GM12878 (cell line): ENCODE measurements at regions not wholly inside any gene's neighbourhood (a gene's known extent, or its start where the extent isn't known, plus 50 kb on each side); places are given as distances from the start of the nearest gene placed in this dataset.

ENCODE experiments used
- ATAC-seq: fragments of 200-7000 bp; cut with Tn5 transposase; 3 replicates; pipeline ENCODE4 v1.9.1; 2020; ENCODE audit warnings: mild to moderate bottlenecking, moderate library complexity
- BruUV-seq: library from RNA; stranded (reverse); fragments of 400-500 nt; replicated peaks from 2 replicates; lab custom pipeline; 2021; lab: Mats Ljungman, UMichigan
- CTCF ChIA-PET: fragments of 300-600 bp; sonication (Branson Sonifier 250); formaldehyde crosslinking; extraction: SDS; loops from one replicate; lab custom pipeline; 2021; ENCODE audit warnings: inconsistent platforms; lab: Yijun Ruan, JAX
- POLR2A ChIA-PET: fragments of 350-600 bp; formaldehyde crosslinking; extraction: SDS; loops from one replicate; lab custom pipeline; 2021; ENCODE audit warnings: inconsistent platforms; lab: Charles Lee
- RAD21 ChIA-PET: fragments of 300-600 bp; sonication (Branson Sonifier 250); formaldehyde crosslinking; loops from one replicate; lab custom pipeline; 2023; ENCODE audit warnings: antibody characterized with exemption; ENCODE audit not compliant: unreplicated experiment; lab: Charles Lee
- SMC1A ChIA-PET: fragments of 300-600 bp; sonication (Branson Sonifier 250); formaldehyde crosslinking; loops from one replicate; lab custom pipeline; 2023; ENCODE audit not compliant: unreplicated experiment, uncharacterized antibody; lab: Charles Lee
- DNase-seq: peaks from one replicate; pipeline ENCODE4 v3.0.0-alpha.2; 2011; ENCODE audit warnings: low read depth, low spot score
- FAIRE-seq: peaks from 3 replicates; lab custom pipeline; 2011; peaks lifted over from hg19 to GRCh38; lab: Jason Lieb, UNC
- H2AFZ ChIP-seq: 2 replicates; pipeline ENCODE4 v1.6.0; 2011; ENCODE audit warnings: low read depth, low read length, control low read depth; ENCODE audit not compliant: control insufficient read depth
- H3K27ac ChIP-seq: 2 replicates; pipeline ENCODE4 v1.5.1; 2011; ENCODE audit warnings: control low read depth; ENCODE audit not compliant: control insufficient read depth, insufficient read depth
- H3K27me3 ChIP-seq, 2 experiments: replicated peaks in 1 of 2; 2 replicates each; pipeline versions ENCODE4 v1.6.0 to v1.6.1; 2011; ENCODE audit warnings: low read length in 1 of 2; ENCODE audit not compliant: control insufficient read depth in 2 of 2, insufficient read depth in 2 of 2
- H3K36me3 ChIP-seq, 2 experiments: 2 replicates each; pipeline ENCODE4 v1.5.1; 2011; ENCODE audit warnings: low read length in 1 of 2; ENCODE audit not compliant: control insufficient read depth in 2 of 2, insufficient read depth in 2 of 2
- H3K4me1 ChIP-seq: 2 replicates; pipeline ENCODE4 v1.6.1; 2011; ENCODE audit warnings: mild to moderate bottlenecking, low read length, moderate library complexity, mixed read lengths; ENCODE audit not compliant: control insufficient read depth, insufficient read depth
- H3K4me2 ChIP-seq: 2 replicates; pipeline ENCODE4 v1.6.0; 2011; ENCODE audit warnings: control low read depth; ENCODE audit not compliant: control insufficient read depth, insufficient read depth
- H3K4me3 ChIP-seq: fragments of 200-600 bp; sonication (generic); 2 replicates; pipeline ENCODE4 v1.5.1; 2016
- H3K79me2 ChIP-seq: 2 replicates; pipeline ENCODE4 v1.6.0; 2011; ENCODE audit warnings: low read length; ENCODE audit not compliant: control insufficient read depth, insufficient read depth
- H3K9ac ChIP-seq: 2 replicates; pipeline ENCODE4 v1.8.0; 2011; ENCODE audit warnings: low read length, control low read depth, mixed read lengths; ENCODE audit not compliant: control insufficient read depth, insufficient read depth
- H3K9me3 ChIP-seq: replicated peaks from 3 replicates; pipeline ENCODE4 v1.5.1; 2011; ENCODE audit warnings: mild to moderate bottlenecking, low read length; ENCODE audit not compliant: control insufficient read depth, insufficient read depth
- H4K20me1 ChIP-seq: 2 replicates; pipeline ENCODE4 v1.6.0; 2011; ENCODE audit not compliant: control insufficient read depth, insufficient read depth
- EZH2 ChIP-seq: IDR thresholded peaks from 2 replicates; pipeline ENCODE4 v1.6.1; 2012; ENCODE audit warnings: low read depth, mild to moderate bottlenecking, control low read depth, inconsistent platforms, low read length, borderline replicate concordance; ENCODE audit not compliant: control insufficient read depth
- KAT2A ChIP-seq: conservative IDR thresholded peaks from 2 replicates; pipeline ENCODE4 v1.6.1; 2011; ENCODE audit warnings: low read depth, low read length; ENCODE audit not compliant: control insufficient read depth
- NR2F1 ChIP-seq: fragments of 450-650 bp; conservative IDR thresholded peaks from 2 replicates; pipeline ENCODE4 v1.6.1; 2017; ENCODE audit warnings: mild to moderate bottlenecking
- SIN3A ChIP-seq: IDR thresholded peaks from 2 replicates; pipeline ENCODE4 v1.6.1; 2012; ENCODE audit warnings: low read depth, low read length, improper control_type of control experiment
- SUZ12 ChIP-seq: fragments of 200-600 bp; sonication (generic); IDR thresholded peaks from one replicate; pipeline ENCODE4 v1.6.1; 2018; ENCODE audit warnings: antibody characterized with exemption, mild to moderate bottlenecking; ENCODE audit not compliant: unreplicated experiment
- TCF7 ChIP-seq: IDR thresholded peaks from 2 replicates; pipeline ENCODE4 v1.6.1; 2014; ENCODE audit warnings: antibody characterized with exemption, borderline replicate concordance
- ZZZ3 ChIP-seq: IDR thresholded peaks from 2 replicates; pipeline ENCODE4 v1.6.1; 2011; ENCODE audit warnings: low read depth; ENCODE audit not compliant: control insufficient read depth, insufficient read length
- WGBS: methylation state at CpG from one replicate; pipeline ENCODE4 v1.1.6; 2016; ENCODE audit warnings: low lambda C conversion rate; ENCODE audit not compliant: insufficient replicate concordance, insufficient coverage; ENCODE audit errors: missing lambda C conversion rate; 5-methylcytosine and 5-hydroxymethylcytosine counted together
- in situ Hi-C: fragments of 300-500 bp; cut with MboI; formaldehyde crosslinking; loops from 9 replicates; pipeline ENCODE4 v1.14.3; 2018; ENCODE audit warnings: mixed read lengths
- intact Hi-C: fragments of 100-400 bp; cut with micrococcal nuclease; formaldehyde crosslinking; loops from one replicate; pipeline ENCODE4 v1.14.2; 2022; ENCODE audit not compliant: unreplicated experiment
- TF ChIP-seq, protein P1 (sequence below): fragments of 450-650 bp; IDR thresholded peaks from 2 replicates; pipeline ENCODE4 v1.6.1; 2017; ENCODE audit warnings: mild to moderate bottlenecking, moderate library complexity
- TF ChIP-seq, protein P2 (sequence below): fragments of 450-650 bp; IDR thresholded peaks from 2 replicates; pipeline ENCODE4 v1.6.1; 2017; ENCODE audit warnings: mild to moderate bottlenecking, moderate library complexity
- TF ChIP-seq, protein P3 (sequence below): fragments of 450-650 bp; formaldehyde crosslinking; IDR thresholded peaks from 2 replicates; pipeline ENCODE4 v1.5.0; 2022; ENCODE audit warnings: mild to moderate bottlenecking, missing genetic modification characterization

DNA sequence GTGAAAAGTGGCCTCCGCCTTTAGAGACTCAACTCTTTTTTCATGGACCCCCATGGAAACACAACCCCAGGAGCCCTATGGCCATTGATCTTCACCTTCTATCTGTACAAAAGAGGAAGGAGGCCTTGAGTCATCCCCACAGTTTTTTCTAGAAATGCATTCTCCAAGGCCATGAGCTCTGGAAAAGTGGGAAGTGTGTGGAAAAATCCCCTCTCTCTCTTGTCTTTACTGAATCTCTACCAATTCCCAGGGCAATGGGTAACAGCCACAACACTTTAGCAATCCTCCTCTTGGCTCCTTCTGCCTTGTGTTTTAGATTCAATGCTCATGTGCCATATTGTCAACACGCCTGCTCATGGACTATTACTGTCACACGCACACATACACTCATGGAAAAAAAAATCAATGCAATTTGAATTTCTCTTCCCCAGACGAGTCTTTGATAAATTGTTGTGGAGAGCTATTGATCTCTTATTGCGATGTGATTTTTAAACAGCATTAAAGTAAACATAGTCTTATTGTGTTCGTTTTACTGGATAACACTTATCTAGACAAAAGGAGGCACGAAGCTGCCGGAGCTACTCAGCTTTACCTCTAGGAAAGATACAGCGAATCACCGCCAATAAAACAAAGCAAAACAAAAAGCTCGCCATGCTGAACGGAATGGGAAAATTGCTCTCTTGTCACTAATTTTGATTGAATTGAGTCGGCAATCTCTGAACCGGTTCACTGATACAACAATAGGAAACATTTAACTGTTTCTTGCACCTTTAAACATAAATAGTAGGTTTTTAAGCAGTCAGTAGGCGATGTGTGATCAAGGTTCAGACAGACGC lies 260.3 kb downstream of the VRK1 start:
- no peaks in the 10 kb centered on the region for H3K9me3 ChIP-seq
- ChIA-PET CTCF (no interaction called here), POLR2A (no interaction called here), SMC1A (no interaction called here), RAD21 (interaction anchor here (0.7 kb wide), 1 partner anchor 25 kb away, joined by 3 read pairs; no protein-coding TSS in a partner anchor)
- H3K27me3 ChIP-seq: no peaks in the 10 kb centered on the region
- H3K36me3 ChIP-seq: no peaks in the 10 kb centered on the region
- no peaks in the 10 kb centered on the region for H3K79me2 ChIP-seq
- no peaks in the 10 kb centered on the region for H4K20me1 ChIP-seq
- FAIRE-seq (no peak), DNase-seq (no peak), ATAC-seq (no peak)
- no peak overlapping the region for H3K27ac ChIP-seq
- intact Hi-C loops (no loop called here), in situ Hi-C loops (no loop called here)
- no TSS peak for BruUV-seq
- H3K4me1 ChIP-seq: no peaks in the 10 kb centered on the region
- no peak overlapping the region for H3K4me3 ChIP-seq
- no peak overlapping the region for H3K4me2 ChIP-seq
- no peak overlapping the region for H2AFZ ChIP-seq
- no peak overlapping the region for H3K9ac ChIP-seq
- WGBS: 62% methylated on average over 16 of the region's 16 CpGs
- TF ChIP-seq EZH2 (no peak), ZZZ3 (no peak), SIN3A (no peak), KAT2A (no peak), NR2F1 (no peak), TCF7 (no peak), SUZ12 (no peak)
- TF ChIP-seq, protein P1, sequence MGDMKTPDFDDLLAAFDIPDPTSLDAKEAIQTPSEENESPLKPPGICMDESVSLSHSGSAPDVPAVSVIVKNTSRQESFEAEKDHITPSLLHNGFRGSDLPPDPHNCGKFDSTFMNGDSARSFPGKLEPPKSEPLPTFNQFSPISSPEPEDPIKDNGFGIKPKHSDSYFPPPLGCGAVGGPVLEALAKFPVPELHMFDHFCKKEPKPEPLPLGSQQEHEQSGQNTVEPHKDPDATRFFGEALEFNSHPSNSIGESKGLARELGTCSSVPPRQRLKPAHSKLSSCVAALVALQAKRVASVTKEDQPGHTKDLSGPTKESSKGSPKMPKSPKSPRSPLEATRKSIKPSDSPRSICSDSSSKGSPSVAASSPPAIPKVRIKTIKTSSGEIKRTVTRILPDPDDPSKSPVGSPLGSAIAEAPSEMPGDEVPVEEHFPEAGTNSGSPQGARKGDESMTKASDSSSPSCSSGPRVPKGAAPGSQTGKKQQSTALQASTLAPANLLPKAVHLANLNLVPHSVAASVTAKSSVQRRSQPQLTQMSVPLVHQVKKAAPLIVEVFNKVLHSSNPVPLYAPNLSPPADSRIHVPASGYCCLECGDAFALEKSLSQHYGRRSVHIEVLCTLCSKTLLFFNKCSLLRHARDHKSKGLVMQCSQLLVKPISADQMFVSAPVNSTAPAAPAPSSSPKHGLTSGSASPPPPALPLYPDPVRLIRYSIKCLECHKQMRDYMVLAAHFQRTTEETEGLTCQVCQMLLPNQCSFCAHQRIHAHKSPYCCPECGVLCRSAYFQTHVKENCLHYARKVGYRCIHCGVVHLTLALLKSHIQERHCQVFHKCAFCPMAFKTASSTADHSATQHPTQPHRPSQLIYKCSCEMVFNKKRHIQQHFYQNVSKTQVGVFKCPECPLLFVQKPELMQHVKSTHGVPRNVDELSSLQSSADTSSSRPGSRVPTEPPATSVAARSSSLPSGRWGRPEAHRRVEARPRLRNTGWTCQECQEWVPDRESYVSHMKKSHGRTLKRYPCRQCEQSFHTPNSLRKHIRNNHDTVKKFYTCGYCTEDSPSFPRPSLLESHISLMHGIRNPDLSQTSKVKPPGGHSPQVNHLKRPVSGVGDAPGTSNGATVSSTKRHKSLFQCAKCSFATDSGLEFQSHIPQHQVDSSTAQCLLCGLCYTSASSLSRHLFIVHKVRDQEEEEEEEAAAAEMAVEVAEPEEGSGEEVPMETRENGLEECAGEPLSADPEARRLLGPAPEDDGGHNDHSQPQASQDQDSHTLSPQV: no peak
- TF ChIP-seq, protein P2, sequence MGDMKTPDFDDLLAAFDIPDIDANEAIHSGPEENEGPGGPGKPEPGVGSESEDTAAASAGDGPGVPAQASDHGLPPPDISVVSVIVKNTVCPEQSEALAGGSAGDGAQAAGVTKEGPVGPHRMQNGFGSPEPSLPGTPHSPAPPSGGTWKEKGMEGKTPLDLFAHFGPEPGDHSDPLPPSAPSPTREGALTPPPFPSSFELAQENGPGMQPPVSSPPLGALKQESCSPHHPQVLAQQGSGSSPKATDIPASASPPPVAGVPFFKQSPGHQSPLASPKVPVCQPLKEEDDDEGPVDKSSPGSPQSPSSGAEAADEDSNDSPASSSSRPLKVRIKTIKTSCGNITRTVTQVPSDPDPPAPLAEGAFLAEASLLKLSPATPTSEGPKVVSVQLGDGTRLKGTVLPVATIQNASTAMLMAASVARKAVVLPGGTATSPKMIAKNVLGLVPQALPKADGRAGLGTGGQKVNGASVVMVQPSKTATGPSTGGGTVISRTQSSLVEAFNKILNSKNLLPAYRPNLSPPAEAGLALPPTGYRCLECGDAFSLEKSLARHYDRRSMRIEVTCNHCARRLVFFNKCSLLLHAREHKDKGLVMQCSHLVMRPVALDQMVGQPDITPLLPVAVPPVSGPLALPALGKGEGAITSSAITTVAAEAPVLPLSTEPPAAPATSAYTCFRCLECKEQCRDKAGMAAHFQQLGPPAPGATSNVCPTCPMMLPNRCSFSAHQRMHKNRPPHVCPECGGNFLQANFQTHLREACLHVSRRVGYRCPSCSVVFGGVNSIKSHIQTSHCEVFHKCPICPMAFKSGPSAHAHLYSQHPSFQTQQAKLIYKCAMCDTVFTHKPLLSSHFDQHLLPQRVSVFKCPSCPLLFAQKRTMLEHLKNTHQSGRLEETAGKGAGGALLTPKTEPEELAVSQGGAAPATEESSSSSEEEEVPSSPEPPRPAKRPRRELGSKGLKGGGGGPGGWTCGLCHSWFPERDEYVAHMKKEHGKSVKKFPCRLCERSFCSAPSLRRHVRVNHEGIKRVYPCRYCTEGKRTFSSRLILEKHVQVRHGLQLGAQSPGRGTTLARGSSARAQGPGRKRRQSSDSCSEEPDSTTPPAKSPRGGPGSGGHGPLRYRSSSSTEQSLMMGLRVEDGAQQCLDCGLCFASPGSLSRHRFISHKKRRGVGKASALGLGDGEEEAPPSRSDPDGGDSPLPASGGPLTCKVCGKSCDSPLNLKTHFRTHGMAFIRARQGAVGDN: no peak
- TF ChIP-seq, protein P3, sequence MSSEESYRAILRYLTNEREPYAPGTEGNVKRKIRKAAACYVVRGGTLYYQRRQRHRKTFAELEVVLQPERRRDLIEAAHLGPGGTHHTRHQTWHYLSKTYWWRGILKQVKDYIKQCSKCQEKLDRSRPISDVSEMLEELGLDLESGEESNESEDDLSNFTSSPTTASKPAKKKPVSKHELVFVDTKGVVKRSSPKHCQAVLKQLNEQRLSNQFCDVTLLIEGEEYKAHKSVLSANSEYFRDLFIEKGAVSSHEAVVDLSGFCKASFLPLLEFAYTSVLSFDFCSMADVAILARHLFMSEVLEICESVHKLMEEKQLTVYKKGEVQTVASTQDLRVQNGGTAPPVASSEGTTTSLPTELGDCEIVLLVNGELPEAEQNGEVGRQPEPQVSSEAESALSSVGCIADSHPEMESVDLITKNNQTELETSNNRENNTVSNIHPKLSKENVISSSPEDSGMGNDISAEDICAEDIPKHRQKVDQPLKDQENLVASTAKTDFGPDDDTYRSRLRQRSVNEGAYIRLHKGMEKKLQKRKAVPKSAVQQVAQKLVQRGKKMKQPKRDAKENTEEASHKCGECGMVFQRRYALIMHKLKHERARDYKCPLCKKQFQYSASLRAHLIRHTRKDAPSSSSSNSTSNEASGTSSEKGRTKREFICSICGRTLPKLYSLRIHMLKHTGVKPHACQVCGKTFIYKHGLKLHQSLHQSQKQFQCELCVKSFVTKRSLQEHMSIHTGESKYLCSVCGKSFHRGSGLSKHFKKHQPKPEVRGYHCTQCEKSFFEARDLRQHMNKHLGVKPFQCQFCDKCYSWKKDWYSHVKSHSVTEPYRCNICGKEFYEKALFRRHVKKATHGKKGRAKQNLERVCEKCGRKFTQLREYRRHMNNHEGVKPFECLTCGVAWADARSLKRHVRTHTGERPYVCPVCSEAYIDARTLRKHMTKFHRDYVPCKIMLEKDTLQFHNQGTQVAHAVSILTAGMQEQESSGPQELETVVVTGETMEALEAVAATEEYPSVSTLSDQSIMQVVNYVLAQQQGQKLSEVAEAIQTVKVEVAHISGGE (CRISPR knock-in tag): no peak
